ENCODE measurements at regions not wholly inside any gene's neighbourhood (a gene's known extent, or its start where the extent isn't known, plus 50 kb on each side); places are given as distances from the start of the nearest gene placed in this dataset.

DNA sequence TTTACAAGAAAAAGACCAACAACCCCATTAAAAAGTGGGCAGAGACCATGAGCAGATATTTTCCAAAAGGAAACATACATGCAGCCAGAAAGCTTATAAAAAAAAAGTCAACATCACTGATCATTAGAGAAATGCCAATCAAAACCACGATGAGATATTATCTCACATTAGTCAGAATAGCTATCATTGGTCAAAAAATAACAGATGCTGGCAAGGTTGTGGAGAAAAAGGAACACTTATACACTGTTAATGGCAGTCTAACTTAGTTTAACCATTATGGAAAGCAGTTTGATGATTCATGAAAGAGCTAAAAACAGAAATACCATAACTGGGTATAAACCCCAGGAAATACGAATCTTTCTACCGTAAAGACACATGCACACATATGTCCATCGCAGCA, 76.3 kb downstream of the SUCNR1 start:
- WGBS, 3 donors = 94 to 97% (median 95%) methylated on average over 4 of the region's 4 CpGs
- DNase-seq = no peak
- TF ChIP-seq, protein P1, sequence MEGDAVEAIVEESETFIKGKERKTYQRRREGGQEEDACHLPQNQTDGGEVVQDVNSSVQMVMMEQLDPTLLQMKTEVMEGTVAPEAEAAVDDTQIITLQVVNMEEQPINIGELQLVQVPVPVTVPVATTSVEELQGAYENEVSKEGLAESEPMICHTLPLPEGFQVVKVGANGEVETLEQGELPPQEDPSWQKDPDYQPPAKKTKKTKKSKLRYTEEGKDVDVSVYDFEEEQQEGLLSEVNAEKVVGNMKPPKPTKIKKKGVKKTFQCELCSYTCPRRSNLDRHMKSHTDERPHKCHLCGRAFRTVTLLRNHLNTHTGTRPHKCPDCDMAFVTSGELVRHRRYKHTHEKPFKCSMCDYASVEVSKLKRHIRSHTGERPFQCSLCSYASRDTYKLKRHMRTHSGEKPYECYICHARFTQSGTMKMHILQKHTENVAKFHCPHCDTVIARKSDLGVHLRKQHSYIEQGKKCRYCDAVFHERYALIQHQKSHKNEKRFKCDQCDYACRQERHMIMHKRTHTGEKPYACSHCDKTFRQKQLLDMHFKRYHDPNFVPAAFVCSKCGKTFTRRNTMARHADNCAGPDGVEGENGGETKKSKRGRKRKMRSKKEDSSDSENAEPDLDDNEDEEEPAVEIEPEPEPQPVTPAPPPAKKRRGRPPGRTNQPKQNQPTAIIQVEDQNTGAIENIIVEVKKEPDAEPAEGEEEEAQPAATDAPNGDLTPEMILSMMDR (IDR thresholded peaks at IDR 0.05) = no peak
- H3K36me3 ChIP-seq (ENCODE audit: insufficient read depth in 1 of 2, low read depth in 1 of 2) = no peaks in the 10 kb centered on the region
- H3K4me3 ChIP-seq = no peak overlapping the region
- H3K4me1 ChIP-seq = no peaks in the 10 kb centered on the region
- no peaks in the 10 kb centered on the region for H3K9me3 ChIP-seq
- no peak for ATAC-seq
- no peak overlapping the region for H3K27ac ChIP-seq
- no peaks in the 10 kb centered on the region for H3K27me3 ChIP-seq (ENCODE audit: insufficient read depth in 3 of 3, low read length in 2 of 3)
- intact Hi-C loops (cut with DNase I) = no loop called here

DNA sequence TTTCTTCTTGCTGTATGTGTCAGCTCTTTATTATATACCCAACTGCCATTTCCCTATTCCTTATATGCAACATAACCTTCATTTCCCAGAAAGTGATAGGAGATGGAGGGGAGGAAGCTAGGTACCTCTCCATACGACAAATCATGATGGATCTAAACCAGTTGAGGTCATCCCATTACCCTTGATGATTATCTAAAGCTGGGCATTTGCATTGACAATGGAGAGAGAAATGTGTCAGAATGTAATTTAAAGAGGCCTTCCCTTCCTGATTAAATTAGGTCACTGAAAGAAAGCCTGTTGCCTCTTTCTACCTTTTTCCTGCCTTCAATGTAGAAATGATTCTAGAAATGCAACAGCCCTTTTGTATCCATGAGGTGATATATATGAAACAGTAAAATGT, 81.9 kb downstream of the SUCNR1 start:
- Histone ChIP-seq H3K36me3 (ENCODE audit: insufficient read depth in 1 of 2, low read depth in 1 of 2) (no peaks in the 10 kb centered on the region), H3K4me1 (no peaks in the 10 kb centered on the region), H3K27me3 (ENCODE audit: insufficient read depth in 3 of 3, low read length in 2 of 3) (no peaks in the 10 kb centered on the region), H3K4me3 (no peak overlapping the region), H3K9me3 (no peaks in the 10 kb centered on the region), H3K27ac (no peak overlapping the region)
- TF ChIP-seq, protein P1 (IDR thresholded peaks at IDR 0.05) = no peak
- intact Hi-C loops (cut with DNase I) = no loop called here
- ATAC-seq = no peak
- no peak for DNase-seq
- 76 to 87% (median 78%) methylated on average over 1 of the region's 1 CpG for WGBS, 3 donors

DNA sequence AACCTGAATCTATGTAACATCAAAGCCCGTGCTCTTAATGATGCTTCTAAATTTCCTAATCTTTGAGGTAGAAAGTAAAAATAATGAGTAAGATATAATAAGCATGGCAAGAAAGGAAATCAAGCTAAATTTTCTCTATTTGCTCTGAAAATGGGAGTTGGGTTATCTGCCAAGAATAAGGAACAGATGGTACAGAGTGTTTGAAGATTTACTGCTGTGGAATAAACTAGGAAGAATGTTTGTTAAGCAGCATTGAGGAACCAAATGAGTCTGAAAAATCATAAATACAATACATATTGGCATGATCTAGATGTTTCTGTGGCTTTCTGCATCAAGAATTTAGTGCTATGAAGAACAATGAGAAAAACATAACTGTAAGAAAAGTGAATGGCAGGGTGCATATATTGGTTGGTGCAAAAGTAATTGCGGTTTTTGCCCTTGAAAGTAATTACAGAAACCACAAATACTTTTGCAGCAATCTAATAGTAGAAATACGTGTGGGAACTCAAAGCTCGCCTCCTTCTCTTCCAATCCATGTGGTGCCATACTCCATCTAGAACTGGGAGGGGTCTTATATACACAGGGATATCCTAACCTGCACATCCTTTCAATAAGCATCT, 87.6 kb downstream of the SUCNR1 start:
- intact Hi-C loops (cut with DNase I) = no loop called here
- Histone ChIP-seq H3K9me3 (no peaks in the 10 kb centered on the region), H3K4me3 (no peak overlapping the region), H3K36me3 (ENCODE audit: insufficient read depth in 1 of 2, low read depth in 1 of 2) (no peaks in the 10 kb centered on the region), H3K27me3 (ENCODE audit: insufficient read depth in 3 of 3, low read length in 2 of 3) (no peaks in the 10 kb centered on the region), H3K4me1 (no peaks in the 10 kb centered on the region), H3K27ac (no peak overlapping the region)
- TF ChIP-seq, protein P1 (IDR thresholded peaks at IDR 0.05) = no peak
- ATAC-seq = no peak
- no peak for DNase-seq
- 67 to 76% (median 71%) methylated on average over 4 of the region's 4 CpGs for WGBS, 3 donors

DNA sequence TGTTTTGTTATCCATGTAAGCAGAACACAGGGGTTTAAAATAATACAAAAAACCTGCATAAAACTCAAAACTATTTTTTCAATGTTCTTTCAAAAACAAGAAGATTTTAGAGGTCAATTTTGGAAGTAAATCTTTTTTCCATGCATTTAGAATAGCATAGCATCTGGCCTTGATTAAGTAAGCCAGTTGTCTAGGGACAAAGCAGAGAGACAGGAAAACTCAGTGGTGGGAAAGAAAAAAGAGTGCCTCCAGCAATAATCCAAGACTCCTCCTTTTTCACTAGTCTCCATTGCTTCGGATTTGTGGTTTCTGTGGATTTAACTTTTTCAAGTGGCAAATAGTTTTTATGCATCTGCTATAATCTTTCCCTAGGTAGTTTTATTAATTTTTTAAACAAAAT, 88.9 kb downstream of the SUCNR1 start:
- Histone ChIP-seq H3K9me3 (no peaks in the 10 kb centered on the region), H3K27me3 (ENCODE audit: insufficient read depth in 3 of 3, low read length in 2 of 3) (no peaks in the 10 kb centered on the region), H3K4me1 (no peaks in the 10 kb centered on the region), H3K36me3 (ENCODE audit: insufficient read depth in 1 of 2, low read depth in 1 of 2) (no peaks in the 10 kb centered on the region), H3K27ac (no peak overlapping the region), H3K4me3 (no peak overlapping the region)
- ATAC-seq = no peak
- intact Hi-C loops (cut with DNase I) = no loop called here
- 61 to 74% (median 67%) methylated on average over 1 of the region's 1 CpG for WGBS, 3 donors
- TF ChIP-seq, protein P1 (IDR thresholded peaks at IDR 0.05) = no peak
- no peak for DNase-seq

DNA sequence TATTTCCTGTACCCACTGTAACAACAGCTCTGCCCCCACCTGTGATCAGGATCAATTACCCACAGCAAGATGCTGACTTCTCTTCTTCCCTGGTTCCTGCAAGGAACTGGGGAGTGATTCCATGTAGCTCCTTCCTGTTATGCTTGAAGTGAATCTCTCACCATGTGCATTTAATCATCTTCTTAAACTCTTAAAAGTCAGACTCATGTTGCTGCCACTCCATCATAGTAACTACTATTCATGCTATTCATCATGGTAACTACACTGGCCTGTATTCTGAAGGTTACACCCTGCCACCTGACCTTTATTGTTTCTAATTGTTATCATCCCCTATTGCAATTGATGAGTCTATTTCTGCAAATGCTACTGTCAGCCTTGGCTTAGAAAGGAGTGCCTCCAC, 89.5 kb downstream of the SUCNR1 start:
- DNase-seq (no peak), ATAC-seq (no peak)
- Histone ChIP-seq H3K4me3 (no peak overlapping the region), H3K27me3 (ENCODE audit: insufficient read depth in 3 of 3, low read length in 2 of 3) (no peaks in the 10 kb centered on the region), H3K27ac (no peak overlapping the region), H3K36me3 (ENCODE audit: insufficient read depth in 1 of 2, low read depth in 1 of 2) (no peaks in the 10 kb centered on the region), H3K4me1 (no peaks in the 10 kb centered on the region), H3K9me3 (no peaks in the 10 kb centered on the region)
- TF ChIP-seq, protein P1 (IDR thresholded peaks at IDR 0.05) = no peak
- intact Hi-C loops (cut with DNase I) = no loop called here
